ENCODE measurements at regions not wholly inside any gene's neighbourhood (a gene's known extent, or its start where the extent isn't known, plus 50 kb on each side); places are given as distances from the start of the nearest gene placed in this dataset.
"Not testable (repeated sequence)": the region's sequence is repeated elsewhere in the genome, so short reads cannot be mapped to it uniquely, and the experiment has no call there.

- TF ChIP-seq EZH2 (IDR thresholded peaks at IDR 0.05); POLR2AphosphoS5 (IDR thresholded peaks at IDR 0.05; ENCODE audit: borderline replicate concordance, low read depth, low read length); FOXP2 (optimal IDR thresholded peaks at IDR 0.05; ENCODE audit: control extremely low read depth, extremely low read length, insufficient read depth): not testable (repeated sequence)
These were observed 88.0 kb upstream of the CDC42BPA start for GRCh38 chr1:227406332-227406731.

All from SK-N-MC (cell line).